HK-2 (cell line): ENCODE measurements at regions not wholly inside any gene's neighbourhood (a gene's known extent, or its start where the extent isn't known, plus 50 kb on each side); places are given as distances from the start of the nearest gene placed in this dataset.
"Not testable (repeated sequence)": the region's sequence is repeated elsewhere in the genome, so short reads cannot be mapped to it uniquely, and the experiment has no call there.

ENCODE experiments used
- DNase-seq: peaks from one replicate; pipeline ENCODE4 v3.0.0-alpha.2; 2018; ENCODE audit not compliant: unreplicated experiment

GRCh38 chr14:56996721-56997399 is 186.6 kb upstream of the OTX2 start:
- DNase-seq, result no peak

DNA sequence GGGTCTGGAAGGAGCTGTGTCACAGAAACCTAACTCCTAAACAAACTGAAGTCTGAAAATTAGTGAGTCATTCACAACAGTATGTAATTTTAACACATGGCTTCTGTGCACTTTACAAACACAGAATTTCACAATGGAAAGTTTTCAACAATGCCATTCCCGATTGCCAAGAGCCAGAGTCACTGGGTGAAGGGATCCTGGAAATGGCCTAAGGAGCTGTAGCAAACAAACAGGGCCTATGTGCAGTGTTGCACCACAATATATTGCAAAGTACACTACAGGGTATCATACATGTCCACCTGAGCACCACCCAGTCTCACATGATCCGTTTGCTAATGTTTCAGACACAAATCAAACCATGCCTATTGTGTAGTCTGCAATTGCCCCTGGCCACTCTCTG is 184.7 kb upstream of the OTX2 start:
- DNase-seq, result no peak

- DNase-seq, result no peak
Measured at GRCh38 chr14:56992332-56992820, 182.1 kb upstream of the OTX2 start.

DNA sequence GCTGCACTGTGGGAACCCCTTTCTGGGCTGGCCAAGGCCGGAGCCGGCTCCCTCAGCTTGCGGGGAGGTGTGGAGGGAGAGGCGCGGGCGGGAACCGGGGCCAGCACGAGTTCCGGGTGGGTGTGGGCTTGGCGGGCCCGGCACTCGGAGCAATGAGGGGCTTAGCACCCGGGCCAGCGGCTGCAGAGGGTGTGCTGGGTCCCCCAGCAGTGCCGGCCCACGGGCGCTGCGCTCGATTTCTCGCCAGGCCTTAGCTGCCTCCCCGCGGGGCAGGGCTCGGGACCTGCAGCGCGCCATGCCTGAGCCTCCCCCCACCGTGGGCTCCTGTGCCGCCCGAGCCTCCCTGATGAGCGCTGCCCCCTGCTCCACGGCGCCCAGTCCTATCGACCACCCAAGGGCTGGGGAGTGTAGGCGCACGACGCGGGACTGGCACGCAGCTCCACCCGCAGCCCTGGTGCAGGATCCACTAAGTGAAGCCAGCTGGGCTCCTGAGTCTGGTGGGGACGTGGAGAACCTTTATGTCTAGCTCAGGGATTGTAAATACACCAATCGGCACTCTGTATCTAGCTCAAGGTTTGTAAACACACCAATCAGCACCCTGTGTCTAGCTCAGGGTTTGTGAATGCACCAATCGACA is 180.8 kb upstream of the OTX2 start:
- DNase-seq, result not testable (repeated sequence)

- no peak for DNase-seq
Measured at GRCh38 chr14:56989359-56989758, 179.1 kb upstream of the OTX2 start.

DNA sequence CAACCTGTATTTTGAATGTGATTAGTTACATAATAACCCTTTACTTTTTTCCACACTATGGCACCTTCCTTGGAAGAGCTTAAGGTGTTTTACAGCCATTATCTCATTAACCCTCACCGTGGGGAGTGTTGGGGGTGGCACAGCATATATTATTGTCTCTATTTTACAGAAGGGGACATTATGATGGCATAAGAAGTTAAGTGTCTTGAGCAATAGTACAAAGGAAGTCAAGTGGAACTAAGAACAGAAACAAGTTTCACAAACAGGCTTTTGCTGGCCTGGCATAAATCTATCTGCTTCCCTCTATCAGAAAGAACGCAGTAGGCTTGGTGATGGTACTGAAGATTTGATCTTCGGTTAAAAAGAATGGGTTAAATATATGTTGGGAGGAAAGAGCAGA is 169.7 kb upstream of the OTX2 start:
- DNase-seq, result no peak

DNA sequence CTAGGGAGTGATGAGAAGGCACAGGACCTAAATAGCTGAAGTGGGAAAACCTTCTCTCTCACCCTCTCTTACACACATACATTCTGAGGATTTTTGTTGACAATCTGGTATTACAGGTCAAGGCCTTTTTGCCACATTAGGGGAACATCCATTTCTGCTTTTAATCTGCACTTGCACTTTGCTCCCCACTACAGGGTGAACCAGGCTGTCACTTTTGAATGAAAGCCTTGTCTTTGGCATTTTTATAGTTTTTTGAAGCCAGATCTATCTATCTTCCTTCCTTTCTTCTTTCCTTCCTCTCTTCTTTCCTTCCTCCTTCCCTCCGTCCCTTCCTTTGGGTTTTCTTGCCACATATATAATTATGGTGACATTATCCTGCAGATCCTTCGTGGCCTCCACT is 165.9 kb upstream of the OTX2 start:
- no peak for DNase-seq

DNA sequence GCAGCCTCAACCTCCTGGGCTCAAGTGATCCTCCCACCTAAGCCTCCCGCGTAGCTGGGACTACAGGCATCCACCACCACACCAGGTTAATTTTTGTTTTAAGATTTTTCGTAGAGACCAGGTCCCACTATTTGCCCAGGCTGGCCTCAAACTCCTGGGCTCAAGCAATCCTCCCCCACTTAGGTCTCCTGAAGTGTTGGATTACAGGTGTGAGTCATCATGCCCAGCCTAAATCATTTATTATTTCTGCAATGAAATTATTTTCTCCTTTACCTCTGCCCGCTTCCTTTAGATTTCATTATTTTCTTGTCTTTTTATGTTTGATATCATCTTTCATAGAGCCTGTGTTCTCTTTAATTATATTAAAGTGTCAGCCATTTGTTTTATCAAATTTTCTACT is 165.2 kb upstream of the OTX2 start:
- no peak for DNase-seq

DNA sequence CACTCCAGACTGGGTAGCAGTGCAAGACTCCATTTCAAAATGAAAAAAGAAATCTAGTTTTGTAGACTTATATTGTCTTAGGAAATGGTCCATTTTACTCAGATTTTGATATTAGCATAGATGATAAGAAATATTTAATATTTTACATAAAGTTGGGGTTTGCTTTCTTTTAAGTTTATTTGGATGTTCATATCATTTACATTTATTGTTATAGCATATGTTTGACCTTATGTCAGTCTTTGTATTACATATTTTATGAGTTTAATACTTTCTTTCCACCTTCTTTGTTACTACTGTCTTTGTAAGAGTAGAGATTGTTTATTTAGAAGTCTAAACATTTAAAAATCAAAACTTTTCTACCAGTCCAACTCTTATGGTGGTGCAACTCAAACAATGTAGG is 162.7 kb upstream of the OTX2 start:
- DNase-seq, result no peak

DNA sequence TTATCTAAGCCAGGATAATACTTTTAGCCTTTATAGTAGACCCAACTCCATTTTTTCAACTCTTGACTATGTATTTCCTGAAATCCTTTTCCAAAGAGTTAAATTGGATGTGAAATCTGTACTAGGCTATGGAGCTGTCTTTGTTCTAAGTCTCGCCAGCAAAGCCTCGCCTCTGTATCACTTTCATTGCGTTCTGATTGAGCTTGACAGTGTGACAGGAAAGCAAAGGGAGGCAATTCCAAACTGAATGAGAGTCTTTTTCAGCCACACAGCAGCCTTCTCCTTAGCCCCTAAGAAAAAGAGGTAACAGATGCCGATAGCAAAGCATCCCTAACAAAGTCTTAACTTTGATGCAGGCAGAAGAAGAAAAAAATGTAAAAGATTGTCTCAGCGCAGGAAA is 154.6 kb upstream of the OTX2 start:
- DNase-seq, result no peak

GRCh38 chr14:56963381-56963780 is 153.1 kb upstream of the OTX2 start:
- no peak for DNase-seq

DNA sequence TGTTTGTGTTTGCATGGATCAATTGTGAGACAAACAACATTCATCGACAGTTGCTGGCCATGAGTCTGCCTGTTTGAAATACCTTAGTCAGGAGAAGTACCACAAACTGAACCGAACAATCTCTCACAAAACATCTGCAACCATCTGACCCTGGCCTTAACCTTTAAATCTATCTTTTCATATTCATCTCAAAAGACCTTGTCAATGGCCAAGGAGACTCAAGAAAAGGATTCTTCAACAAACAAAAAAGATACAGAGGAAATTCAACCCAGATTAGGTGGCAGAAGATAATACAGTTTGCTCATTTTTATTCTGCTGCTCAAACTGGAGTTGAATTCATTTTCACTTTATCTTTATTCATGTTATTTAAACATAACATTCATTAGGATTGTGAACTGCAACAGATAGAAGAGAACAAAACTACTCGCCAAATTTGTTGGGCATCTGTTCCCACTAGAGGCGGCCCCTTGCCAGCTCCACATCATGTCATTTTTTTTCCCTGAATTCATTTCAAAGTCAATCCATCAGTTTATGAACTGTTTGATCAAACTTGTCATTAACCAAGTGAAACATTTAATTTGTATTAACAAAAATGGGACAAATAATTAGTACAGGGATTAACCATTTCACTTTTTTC is 152.3 kb upstream of the OTX2 start:
- DNase-seq, result no peak

DNA sequence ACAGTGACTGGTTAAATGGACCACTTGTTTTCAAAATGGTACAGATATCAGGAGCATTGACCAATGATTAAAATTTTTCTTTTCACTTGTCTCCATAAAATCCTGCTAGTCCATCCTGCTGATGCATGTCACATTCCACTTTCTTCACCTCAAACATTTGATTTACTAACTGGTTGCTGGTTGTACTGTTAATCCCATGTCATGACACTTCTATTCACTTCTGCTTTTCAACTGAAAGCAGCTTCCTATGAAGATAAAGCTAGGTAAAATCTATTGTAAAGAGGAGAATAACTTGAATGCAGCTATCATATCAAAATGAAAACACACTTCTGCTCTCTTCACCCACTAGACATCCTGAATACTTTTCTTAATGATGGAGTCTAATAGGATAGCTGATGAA is 149.6 kb upstream of the OTX2 start:
- no peak for DNase-seq

DNA sequence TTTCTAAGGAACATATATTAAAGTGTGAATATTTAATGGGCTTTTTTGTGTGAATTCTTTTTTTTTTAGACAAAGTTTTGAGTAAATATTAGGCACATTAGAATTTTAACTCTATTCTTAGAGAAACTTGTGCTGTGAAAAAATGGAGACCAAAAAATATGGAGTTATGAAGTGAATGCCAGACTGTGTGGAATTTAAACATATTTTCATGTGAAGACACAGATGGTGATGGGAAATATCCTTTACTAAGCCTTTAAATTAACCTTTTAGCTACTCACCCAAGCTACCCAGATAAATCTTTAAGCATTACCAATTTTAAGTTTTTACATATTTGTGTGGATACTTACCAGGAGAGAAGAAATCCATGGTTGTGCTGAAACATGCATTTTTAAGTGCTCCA is 148.8 kb upstream of the OTX2 start:
- DNase-seq, result no peak

DNA sequence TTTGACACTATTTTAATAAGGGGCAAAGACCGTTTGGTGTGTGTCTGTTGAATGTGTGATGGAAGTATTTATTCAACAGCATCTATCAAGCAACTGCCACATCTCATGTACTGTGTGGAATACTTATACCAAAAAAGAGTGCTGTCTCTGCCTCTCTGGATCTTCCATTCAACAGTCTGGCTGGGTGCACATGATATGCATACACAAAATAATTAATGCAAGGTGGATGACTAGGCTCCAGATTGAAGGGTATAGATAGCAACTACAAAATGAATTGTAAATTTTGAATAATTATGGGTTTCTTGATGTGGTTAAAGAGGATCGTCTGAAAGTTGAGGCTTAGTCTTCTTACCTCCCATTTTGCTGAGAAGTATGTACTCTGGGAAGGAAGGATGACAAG is 145.9 kb upstream of the OTX2 start:
- DNase-seq, result no peak

DNA sequence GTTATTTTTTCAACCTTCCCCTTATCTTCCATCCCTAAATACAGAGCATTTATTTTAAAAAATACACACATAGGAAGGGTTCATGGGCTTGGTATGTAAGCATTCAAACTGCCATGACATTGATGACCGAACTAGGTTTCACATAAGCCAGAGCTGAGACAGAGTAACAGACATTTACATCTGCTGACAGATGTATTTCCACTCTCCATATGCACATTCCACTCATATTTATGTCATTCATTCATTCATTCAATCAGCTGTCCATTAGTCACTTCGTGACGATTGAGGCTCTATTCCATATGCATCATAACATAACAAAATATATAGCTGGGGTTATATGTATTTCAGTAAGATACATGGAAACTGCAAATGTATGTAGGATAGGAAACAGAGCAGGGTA is 145.5 kb upstream of the OTX2 start:
- DNase-seq, result no peak

GRCh38 chr14:56953884-56954283 is 143.6 kb upstream of the OTX2 start:
- DNase-seq, result no peak

GRCh38 chr14:56952766-56953473 is 142.6 kb upstream of the OTX2 start:
- no peak for DNase-seq

DNA sequence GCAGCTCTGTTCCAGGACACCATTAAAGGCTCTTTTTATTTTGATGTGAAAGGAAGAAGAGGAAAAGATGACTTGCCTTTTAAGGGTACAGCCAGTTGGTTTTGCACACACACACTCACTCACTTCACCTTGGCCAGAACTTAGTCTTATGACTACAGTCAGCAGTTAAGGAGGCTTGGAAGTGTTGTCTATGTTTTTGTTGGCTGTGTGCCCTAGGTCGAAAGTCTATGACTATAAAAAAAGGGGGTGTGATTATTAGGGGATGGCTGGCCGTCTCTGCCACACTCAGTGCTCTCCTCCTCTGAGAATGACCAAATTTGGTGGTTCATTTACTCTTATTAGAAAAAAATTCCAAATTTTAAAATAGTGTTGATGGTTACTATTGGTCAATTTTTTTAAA is 139.5 kb upstream of the OTX2 start:
- no peak for DNase-seq

DNA sequence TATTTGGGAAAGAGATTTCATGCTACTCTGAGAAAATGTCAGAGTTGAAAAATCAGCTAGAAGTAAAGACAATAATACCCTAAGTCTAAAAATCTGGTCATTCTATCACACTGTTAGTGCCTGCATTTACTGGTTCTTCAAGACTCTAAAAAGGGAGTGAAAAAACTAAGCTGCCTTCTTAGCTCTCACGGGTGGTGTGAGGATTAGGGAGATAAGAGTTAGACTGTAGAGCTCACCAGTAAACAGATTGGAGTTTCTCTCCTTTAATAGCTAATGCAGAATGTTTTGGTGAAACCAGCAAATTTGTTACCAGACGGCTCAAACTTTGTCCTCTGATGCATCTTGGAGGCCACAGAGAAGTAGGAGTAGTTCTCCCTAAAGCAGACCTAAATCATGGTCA is 135.0 kb upstream of the OTX2 start:
- no peak for DNase-seq

DNA sequence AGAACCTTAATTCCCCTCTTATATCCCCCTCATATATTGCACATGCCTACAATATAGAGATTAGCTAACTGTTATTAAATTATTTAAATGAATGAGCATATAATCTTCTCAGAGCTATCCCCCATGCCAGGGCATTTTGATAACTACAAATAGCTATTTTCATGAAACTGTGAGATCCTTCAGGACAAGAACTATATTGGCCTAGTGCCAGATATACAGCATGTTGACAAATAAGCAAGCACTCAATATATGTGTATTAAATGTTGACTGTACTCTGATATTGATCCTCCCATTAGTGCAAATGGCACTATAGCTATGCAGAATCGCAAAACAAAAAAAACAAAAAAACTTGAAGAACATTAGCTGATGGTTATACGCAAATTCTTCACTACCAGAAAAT is 134.1 kb upstream of the OTX2 start:
- no peak for DNase-seq

GRCh38 chr14:56933446-56933845 is 123.2 kb upstream of the OTX2 start:
- DNase-seq, result no peak
